HG03439 (cell line): ENCODE measurements at regions not wholly inside any gene's neighbourhood (a gene's known extent, or its start where the extent isn't known, plus 50 kb on each side); places are given as distances from the start of the nearest gene placed in this dataset.
"Not testable (repeated sequence)": the region's sequence is repeated elsewhere in the genome, so short reads cannot be mapped to it uniquely, and the experiment has no call there.

Experiments used
- ATAC-seq: cut with Tn5 transposase; IDR thresholded peaks from one replicate; pipeline ENCODE4 v1.9.1; 2021; ENCODE audit warnings: mild to moderate bottlenecking, moderate library complexity; ENCODE audit not compliant: unreplicated experiment

DNA sequence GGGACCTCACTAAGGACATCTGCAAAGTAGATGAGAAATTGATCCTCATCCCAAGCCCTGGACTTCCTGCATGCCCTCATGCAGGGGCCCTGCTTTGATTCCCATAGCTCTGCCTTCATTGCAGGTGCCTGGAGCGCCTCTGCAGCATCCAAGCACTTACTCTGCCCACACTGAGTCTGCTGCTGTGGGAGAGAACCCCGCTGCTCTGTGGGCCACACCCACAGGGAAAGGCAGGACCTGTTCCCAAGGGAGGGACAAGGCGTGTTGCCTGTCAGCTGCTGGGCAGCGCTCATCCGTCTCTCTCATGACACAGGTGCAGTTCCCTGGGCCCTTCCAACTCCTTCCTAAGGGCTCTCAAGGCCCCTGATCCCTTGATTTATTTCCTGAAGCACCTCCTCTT lies 266.8 kb upstream of the SMIM21 start:
- no peak for ATAC-seq

GRCh38 chr18:75691483-75691882 lies 264.0 kb upstream of the SMIM21 start:
- no peak for ATAC-seq

DNA sequence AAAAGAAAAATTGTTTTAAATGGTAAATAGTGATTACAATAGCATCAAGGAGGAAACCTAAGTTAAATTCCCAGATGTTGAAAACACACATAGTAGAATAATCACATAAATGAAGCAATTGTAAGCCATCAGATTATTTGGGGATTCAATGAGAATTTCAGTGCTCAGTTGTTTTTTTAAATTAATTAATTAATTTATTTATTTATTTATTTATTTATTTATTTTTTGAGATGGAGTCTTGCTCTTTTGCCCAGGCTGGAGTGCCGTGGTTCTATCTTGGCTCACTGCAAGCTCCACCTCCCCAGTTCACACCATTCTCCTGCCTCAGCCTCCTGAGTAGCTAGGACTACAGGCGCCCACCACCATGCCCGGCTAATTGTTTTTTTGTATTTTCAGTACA lies 262.8 kb upstream of the SMIM21 start:
- ATAC-seq, result not testable (repeated sequence)

GRCh38 chr18:75687626-75688025 lies 260.1 kb upstream of the SMIM21 start:
- no peak for ATAC-seq

DNA sequence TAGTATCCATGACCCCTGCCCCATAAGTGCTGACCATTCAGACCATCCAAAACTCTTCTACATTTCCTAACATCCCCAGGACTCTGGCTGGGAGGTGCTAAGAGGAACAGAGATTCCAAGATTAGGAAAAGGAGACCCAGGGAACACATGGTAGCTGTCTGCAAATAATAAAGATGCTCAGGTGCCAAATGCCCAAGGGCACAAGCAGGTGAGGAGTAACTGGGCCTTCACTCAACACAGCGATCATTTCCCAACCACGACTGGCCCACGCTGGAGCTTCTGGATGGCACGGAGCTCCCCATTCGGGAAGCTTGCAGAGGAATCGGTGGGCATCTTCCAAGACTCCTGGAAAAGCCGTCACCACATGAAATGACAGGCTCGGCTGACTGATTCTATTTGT lies 255.9 kb upstream of the SMIM21 start:
- ATAC-seq, result no peak

DNA sequence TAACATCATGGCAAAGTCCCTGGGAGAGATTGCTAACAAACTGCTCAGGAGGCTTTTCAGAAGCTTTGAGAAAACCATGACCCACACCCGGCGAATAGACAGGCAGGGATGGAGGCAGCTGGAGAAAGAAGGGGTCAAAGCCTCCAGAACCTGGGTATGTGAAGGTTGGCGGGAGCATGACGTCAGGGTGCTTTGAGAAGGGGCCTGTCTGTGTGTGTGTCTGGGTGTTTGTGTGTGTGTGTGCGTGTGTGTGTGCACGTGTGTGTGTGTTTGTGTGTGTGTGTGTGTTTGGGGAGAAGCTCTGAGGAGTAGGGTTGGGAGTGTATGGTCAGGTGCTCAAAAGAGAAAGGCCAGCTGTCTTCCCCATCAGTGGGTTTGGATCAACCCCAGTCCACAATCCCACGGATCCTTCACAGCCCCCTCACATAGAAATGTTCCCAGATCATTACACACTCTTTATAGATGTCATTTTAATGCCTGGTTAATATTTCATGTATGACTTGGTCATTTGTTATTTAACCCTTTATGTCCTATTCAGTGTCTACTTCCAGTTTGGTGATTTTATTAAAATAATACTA lies 254.1 kb upstream of the SMIM21 start:
- ATAC-seq, result no peak

GRCh38 chr18:75679331-75679730 lies 251.8 kb upstream of the SMIM21 start:
- no peak for ATAC-seq

- ATAC-seq, result no peak
These were observed 251.1 kb upstream of the SMIM21 start for GRCh38 chr18:75678627-75679026.

GRCh38 chr18:75677696-75678455 lies 250.4 kb upstream of the SMIM21 start:
- ATAC-seq, result no peak

DNA sequence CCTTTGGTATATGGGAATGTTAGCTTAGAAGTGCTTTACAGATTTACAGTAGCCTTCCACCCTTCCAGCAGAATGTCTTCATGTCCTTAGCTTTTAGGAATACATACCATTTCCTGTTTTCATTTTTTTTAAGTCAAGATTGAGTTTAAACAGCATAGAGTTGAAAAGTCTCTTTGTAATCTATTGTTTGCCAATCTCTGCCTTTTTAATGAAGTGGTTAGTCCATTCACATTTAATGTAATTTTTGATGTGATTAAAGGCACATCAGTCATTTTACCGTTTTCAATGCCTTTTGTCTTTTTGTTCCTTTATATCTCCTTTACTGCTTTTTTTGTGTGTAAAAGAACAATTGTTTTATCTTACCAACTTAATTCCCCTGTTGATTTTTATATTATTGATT lies 233.4 kb upstream of the SMIM21 start:
- ATAC-seq, result no peak

- no peak for ATAC-seq
These were observed 232.1 kb upstream of the SMIM21 start for GRCh38 chr18:75659535-75660023.

GRCh38 chr18:75658330-75658729 lies 230.8 kb upstream of the SMIM21 start:
- no peak for ATAC-seq

- no peak for ATAC-seq
These were observed 229.2 kb upstream of the SMIM21 start for GRCh38 chr18:75656563-75657247.

DNA sequence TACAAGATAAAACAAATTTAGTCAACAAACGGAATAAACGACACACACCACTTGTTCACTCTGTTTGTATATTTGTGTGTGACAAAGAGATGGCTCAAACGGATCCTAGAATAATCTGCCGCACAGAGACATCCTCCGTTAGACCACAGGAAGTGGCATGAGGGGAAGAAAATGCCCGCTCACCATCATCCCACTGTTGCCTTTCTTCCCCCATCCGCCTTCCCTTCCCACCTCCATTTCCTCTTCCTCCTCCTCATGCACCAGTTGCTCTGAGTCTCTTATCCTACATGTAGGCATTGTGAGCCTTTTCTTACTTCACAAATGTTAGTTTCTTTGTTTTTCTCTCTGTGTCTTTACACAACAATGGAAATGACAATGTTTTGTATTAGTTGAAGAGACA lies 228.5 kb upstream of the SMIM21 start:
- ATAC-seq, result no peak

- no peak for ATAC-seq
These were observed 227.6 kb upstream of the SMIM21 start for GRCh38 chr18:75654851-75655751.

GRCh38 chr18:75654386-75654785 lies 226.9 kb upstream of the SMIM21 start:
- no peak for ATAC-seq

DNA sequence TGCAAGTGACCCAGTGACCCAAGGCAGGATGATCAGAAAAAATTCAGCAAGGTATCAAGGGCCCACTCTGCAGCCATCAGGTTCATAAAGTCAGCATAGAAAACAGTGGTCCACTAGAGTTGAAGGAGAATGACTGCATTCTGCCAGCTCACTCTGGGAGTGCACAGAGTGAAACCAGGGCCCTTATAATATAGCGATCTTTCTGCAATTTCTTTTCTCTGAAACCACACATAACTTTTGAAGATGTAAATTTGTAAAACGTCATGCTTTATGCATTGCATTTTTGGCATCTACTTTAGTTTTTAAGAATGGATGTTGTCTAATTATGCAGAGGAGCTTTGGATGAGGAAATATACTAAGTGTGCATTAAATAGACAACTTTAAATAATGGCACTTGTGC lies 225.0 kb upstream of the SMIM21 start:
- no peak for ATAC-seq

DNA sequence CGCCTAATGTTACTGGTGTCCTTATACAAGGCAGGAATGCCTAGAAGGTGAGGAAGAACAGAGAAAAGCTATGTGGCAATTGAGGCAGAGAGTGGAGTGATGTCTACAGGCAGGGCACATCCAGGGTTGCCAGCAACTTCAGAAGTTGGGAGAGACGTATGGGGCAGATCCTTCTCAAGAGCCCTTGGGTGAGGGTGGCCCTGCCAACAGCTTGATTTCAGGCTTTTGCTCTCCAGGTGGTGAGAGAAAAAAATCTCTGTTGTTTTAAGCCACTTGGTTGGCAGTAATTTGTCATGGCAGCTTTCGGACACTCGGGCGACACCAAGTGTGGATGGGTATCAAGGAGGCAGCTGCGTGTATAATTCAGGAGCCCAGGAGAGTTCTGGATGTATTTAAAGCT lies 217.4 kb upstream of the SMIM21 start:
- no peak for ATAC-seq

DNA sequence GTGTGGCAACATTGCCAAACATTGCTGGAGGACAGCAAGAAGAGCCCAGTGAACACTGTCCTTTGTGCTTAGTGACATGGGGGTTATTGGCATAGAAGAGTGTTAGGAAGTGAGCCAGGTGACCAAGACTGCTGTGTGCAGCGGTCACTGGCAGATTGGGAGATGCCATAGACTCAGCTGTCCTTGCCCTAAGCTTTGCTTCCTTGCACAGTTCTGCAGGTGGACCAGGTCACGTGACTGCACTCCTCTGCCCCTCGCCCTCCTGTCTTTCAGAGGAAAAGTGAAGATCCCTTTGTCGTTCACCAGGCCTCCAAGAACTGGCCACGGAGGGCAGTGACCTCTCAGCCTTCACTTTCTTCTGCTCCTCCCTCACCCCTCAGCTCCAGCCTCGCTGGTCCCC lies 215.6 kb upstream of the SMIM21 start:
- no peak for ATAC-seq

DNA sequence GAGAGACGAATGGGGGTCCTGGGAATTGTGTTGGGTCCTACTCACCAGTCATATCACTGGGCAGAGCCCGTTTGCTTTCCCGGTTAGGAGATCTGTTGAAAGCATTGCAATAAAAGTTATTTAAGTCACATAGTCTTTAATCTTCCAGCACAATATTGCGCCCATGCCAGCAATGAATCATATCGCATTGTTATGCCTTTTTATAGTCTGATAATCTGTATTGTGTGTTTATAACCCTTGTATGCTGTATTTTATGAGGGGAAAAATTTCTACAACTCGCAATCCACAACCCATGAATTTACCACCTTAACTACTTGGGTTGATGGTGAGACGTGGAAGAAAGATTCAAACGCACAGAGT lies 211.9 kb upstream of the SMIM21 start:
- no peak for ATAC-seq

GRCh38 chr18:75638776-75639471 lies 211.4 kb upstream of the SMIM21 start:
- ATAC-seq, result no peak
